Inferior parietal cortex (tissue), 1 donor: ENCODE measurements at regions not wholly inside any gene's neighbourhood (a gene's known extent, or its start where the extent isn't known, plus 50 kb on each side); places are given as distances from the start of the nearest gene placed in this dataset.

ENCODE experiments used
- DNase-seq: peaks from one replicate; pipeline ENCODE4 v3.0.0-alpha.2; 2016; ENCODE audit errors: extremely low spot score

- no peak for DNase-seq
Measured at GRCh38 chr2:120976501-120977307, 241.0 kb downstream of the GLI2 start.

DNA sequence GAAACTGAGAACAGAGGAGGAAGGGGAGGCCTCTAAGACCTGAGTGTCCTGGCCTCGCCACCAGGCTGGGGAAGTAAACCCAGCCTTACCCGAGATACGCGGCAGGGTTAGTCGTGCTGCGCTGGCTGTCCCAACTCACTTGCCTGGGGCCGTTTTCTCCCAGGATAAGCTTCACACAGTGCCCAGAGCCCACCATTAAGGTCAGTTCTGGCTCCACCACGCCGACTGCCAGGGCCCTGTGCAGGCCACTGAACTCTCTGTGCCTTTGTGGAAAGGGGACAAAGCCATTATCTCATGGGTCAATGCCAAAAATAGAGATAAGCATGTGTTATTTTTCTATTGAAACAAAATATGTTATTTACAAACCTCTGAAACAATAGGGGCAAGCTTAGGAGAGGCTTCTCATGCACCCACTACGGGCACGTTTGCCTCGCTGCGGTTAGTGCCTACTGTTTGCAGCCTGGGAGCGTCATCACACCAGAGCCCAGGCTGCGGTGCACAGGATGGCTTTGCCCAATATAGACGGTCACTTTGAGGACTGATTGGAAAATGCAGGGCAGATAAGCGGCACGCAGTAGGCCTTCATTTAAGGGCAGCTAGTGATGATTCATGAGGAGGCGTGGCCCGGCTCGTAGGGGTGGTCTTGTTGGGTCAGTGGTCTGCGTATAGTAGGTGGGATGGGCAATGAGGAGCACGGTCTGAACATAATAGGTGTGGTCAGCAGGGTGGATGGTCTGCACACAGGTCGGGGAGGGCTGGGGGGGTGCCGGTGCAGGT is 242.1 kb downstream of the GLI2 start:
- DNase-seq: no peak

DNA sequence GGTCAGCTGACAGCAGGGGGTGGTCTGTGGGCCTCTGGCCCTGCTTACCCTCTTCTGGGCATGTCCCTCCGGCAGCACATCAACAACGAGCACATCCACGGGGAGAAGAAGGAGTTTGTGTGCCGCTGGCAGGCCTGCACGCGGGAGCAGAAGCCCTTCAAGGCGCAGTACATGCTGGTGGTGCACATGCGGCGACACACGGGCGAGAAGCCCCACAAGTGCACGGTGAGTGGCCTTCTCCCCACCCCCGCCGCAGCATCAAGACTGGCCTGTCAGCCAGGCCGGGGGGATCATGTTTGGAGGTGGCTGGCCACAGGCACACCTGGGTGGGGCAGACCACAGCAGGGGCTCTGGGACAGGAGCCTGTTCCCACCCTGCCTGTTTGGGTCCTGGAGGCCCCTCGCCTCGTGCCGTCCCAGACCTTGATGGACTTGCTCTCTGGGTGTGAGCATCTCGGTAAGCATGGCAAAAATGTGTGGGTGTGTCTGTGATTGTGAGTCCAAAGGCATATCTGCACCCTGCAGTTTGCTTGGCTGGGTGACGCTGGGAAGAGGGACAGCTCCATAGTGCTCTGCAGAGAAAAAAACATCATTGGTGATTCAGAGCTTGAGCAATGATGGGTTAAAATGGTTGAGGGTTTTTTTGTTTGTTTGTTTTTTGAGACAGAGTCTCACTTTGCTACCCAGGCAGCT is 242.8 kb downstream of the GLI2 start:
- DNase-seq: no peak

- no peak for DNase-seq
Measured at GRCh38 chr2:120979398-120979797, 243.7 kb downstream of the GLI2 start.

DNA sequence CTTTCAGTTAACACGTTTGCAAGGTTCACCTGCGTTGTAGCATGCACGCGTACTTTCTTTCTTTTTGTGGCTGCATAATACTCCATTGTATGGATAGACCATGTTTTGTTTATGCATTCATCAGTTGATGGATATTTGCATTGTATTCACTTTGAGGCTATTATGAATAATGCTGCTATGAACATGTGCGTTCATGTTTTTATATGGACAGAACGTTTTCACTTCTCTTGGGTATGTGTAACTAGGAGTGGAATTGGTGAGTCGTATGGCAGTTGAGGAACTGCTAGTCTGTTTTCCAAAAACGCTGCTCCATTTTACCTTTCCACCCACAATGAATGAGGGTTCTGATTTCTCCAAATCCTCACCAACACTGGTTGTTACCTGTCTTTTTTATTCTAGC is 244.3 kb downstream of the GLI2 start:
- no peak for DNase-seq

GRCh38 chr2:120981443-120981842 is 245.8 kb downstream of the GLI2 start:
- DNase-seq: no peak

- no peak for DNase-seq
Measured at GRCh38 chr2:120982598-120982997, 246.9 kb downstream of the GLI2 start.

- no peak for DNase-seq
Measured at GRCh38 chr2:120983344-120983743, 247.7 kb downstream of the GLI2 start.

DNA sequence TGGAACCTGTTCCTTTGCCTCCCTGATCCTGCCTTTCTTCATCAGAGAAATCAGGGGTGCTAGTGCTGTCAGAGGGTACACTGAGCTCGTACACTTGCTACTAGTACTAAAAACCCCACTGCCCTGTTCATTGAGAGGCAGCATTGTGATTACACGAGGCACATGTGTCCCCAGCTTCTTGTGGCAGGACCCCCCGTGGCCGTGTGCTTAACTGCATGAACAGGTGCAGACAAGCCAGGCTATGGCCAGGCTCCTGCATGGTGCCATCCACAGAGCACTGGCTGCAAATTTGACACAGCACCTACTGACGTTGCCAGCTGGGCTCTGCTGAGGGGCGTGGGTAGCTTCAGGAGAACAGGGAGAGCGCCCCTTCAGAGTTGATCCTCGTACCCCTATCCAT is 248.4 kb downstream of the GLI2 start:
- DNase-seq: no peak

DNA sequence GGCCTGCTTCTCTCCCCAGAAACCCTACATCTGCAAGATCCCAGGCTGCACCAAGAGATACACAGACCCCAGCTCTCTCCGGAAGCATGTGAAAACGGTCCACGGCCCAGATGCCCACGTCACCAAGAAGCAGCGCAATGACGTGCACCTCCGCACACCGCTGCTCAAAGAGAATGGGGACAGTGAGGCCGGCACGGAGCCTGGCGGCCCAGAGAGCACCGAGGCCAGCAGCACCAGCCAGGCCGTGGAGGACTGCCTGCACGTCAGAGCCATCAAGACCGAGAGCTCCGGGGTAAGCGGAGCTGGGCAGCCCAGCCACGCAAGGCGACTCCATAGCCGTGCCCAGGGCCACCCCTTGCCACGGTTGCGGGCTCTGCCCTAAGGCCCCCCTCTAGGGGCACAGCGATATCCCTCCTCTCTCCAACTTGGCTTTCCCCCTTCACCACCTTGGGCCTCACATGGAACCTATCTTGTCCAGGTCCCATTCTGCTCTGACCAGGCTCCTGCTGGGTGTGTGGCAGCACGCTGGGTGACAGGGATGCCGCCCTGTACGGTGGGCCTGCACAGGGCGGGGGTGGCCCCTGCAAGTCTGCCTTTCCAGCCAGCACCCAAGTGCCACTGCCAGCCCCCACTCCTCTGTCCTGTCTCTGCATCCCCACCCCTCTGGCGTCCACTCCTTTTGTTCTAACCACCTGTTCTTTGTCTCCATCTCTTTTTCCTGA is 248.9 kb downstream of the GLI2 start:
- no peak for DNase-seq

DNA sequence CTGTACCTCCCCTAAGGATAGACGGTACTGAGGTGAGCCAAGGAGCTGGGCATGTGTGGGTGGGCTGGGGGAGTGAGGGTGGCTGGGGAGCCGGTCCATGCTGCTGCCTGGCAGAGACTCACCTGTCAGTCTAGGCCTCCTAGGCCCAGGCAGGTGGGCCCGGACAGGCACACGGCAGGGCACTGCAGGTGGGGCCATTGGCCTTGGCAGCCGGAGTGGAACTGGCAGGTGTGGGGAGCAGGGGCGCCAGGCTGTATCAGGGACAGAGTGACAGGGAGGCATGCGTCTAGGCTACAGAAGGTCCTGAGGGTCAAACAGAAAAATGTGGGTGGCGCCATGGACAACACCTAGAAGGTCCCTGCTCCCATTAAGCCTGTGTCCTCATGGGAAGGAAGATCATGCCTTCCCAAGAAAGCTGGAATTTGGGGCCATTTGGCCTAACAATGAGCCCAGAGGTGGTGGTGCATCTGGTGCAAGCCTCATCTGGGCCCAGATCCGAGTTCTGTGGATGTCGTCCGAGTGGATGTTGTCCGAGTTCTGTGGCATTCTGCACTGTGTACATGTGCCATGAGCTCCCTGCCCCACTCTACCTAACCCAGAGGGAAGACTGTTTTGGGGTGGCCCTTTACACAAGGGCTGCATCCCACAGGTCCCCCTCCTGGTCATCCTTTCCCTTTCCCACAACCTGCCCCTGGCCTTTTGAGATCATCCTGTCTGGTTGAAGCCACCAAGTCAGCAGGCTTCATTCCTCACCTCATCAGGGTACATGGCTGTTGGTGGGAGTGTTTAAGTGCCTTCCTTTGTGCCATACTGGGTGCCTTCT is 249.7 kb downstream of the GLI2 start:
- no peak for DNase-seq

DNA sequence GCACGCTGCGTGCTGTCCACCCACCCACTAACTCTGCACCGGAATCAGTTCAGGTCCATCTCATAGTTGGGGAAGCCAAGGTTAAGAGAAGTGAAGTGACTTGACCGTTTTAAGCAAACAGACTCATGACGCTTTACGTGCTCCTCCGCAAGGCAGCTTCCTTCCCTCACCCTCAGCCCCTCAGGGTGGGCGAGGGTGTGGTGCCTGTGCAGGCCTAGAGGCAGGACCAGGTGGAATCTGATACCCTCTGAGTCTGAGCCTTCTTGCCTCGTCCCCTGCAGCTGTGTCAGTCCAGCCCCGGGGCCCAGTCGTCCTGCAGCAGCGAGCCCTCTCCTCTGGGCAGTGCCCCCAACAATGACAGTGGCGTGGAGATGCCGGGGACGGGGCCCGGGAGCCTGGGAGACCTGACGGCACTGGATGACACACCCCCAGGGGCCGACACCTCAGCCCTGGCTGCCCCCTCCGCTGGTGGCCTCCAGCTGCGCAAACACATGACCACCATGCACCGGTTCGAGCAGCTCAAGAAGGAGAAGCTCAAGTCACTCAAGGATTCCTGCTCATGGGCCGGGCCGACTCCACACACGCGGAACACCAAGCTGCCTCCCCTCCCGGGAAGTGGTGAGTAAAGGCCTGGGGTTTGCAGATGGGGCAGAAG is 250.5 kb downstream of the GLI2 start:
- DNase-seq: no peak

DNA sequence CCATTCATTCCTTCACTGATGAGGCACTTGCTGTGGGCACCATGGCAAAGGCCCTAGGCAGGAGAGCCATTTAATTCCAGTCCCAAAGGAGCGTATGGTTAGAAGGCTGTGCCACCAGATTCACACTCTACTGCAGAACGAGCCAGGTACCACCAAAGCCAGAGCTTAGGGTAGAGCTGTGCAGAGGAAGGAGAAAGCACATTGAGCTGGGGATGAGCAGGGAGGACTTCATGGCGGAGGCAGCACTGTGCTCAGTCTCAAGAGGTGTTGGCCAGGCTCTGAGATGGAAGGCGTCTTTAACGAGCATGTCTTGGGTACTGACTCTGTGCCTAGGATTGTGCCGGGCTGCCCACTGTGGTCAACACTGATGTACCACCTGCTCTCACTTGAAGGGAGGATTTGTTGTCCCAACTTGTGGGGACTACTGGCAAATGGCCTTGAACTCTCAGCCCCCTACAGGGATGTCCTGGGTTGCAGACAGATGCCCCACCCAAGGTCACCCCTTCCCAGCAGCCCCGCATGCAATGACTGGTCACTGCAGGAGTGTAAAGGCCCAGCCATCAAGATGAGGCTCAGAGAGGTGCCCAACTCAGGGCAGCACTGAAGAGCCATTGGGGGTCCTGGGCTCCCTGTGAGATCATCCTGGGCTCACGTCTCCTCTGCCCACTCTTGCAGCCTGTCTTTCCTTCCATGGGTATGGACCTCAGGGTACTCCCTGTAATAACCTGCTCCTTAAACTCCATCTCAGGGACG is 251.4 kb downstream of the GLI2 start:
- DNase-seq: no peak

GRCh38 chr2:120988051-120988699 is 252.5 kb downstream of the GLI2 start:
- DNase-seq: no peak

- DNase-seq: no peak
Measured at GRCh38 chr2:120988700-120989511, 253.2 kb downstream of the GLI2 start.

DNA sequence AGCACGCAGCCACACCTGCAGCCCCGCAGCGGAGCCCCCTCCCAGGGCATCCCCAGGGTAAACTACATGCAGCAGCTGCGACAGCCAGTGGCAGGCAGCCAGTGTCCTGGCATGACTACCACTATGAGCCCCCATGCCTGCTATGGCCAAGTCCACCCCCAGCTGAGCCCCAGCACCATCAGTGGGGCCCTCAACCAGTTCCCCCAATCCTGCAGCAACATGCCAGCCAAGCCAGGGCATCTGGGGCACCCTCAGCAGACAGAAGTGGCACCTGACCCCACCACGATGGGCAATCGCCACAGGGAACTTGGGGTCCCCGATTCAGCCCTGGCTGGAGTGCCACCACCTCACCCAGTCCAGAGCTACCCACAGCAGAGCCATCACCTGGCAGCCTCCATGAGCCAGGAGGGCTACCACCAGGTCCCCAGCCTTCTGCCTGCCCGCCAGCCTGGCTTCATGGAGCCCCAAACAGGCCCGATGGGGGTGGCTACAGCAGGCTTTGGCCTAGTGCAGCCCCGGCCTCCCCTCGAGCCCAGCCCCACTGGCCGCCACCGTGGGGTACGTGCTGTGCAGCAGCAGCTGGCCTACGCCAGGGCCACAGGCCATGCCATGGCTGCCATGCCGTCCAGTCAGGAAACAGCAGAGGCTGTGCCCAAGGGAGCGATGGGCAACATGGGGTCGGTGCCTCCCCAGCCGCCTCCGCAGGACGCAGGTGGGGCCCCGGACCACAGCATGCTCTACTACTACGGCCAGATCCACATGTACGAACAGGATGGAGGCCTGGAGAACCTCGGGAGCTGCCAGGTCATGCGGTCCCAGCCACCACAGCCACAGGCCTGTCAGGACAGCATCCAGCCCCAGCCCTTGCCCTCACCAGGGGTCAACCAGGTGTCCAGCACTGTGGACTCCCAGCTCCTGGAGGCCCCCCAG is 254.1 kb downstream of the GLI2 start:
- no peak for DNase-seq

GRCh38 chr2:120990451-120990871 is 254.8 kb downstream of the GLI2 start:
- no peak for DNase-seq
